ENCODE measurements at regions not wholly inside any gene's neighbourhood (a gene's known extent, or its start where the extent isn't known, plus 50 kb on each side); places are given as distances from the start of the nearest gene placed in this dataset.

DNA sequence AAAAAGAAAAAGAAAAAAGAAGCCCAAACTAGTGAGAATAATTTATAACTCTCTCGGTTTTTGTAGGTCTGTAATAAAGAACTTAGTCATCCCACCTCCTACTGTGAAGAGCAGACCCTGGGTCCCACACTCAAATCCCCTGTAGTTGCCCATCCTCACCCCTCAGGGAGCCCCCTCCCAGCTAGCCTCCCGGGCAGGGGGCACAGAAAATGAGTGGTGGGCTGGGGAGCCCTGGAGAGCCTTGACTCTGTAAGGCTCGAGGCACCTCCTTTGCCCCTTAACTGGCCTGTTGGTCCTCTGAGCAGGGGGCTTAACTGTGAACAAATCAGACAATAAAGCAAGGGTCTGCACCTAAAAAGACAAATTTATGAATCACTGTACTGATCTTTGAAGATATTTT is 57.5 kb upstream of the PRKACB start:
- peaks cover 5% of the 10 kb centered on the region for H3K4me1 ChIP-seq (ENCODE audit: insufficient read depth, low read length, poor library complexity, severe bottlenecking)
- no peak overlapping the region for H3K9ac ChIP-seq (ENCODE audit: low read depth, low read length, poor library complexity, severe bottlenecking)
- no peak overlapping the region for H2AFZ ChIP-seq (ENCODE audit: low read length)
- TF ChIP-seq EZH2phosphoT487 (IDR thresholded peaks at IDR 0.05; ENCODE audit: borderline replicate concordance) (no peak), CTCF (conservative IDR thresholded peaks at IDR 0.05; ENCODE audit: low read length) (no peak)
- no peaks in the 10 kb centered on the region for H3K9me2 ChIP-seq (replicated peaks; ENCODE audit: low read depth, low read length)
- H3K27me3 ChIP-seq (ENCODE audit: insufficient read depth, low read length, poor library complexity, severe bottlenecking), result no peaks in the 10 kb centered on the region
- H3K9me3 ChIP-seq (ENCODE audit: insufficient read depth, low read depth, low read length), result no peaks in the 10 kb centered on the region
- no peaks in the 10 kb centered on the region for H4K20me1 ChIP-seq (ENCODE audit: insufficient read depth, low read length, poor library complexity, severe bottlenecking)
- H3K79me2 ChIP-seq (ENCODE audit: insufficient read depth, low read length), result 0 out of 2 replicates have a peak, but pooled peaks cover under 1% of the 10 kb centered on the region
- no peak overlapping the region for H3K4me3 ChIP-seq (ENCODE audit: low read length, poor library complexity, severe bottlenecking)
- H3F3A ChIP-seq (ENCODE audit: low read depth), result no peaks in the 10 kb centered on the region
- no peak overlapping the region for H3K4me2 ChIP-seq (ENCODE audit: low read depth, low read length, poor library complexity, severe bottlenecking)
- H3K36me3 ChIP-seq (ENCODE audit: insufficient read depth, low read length), result no peaks in the 10 kb centered on the region

DNA sequence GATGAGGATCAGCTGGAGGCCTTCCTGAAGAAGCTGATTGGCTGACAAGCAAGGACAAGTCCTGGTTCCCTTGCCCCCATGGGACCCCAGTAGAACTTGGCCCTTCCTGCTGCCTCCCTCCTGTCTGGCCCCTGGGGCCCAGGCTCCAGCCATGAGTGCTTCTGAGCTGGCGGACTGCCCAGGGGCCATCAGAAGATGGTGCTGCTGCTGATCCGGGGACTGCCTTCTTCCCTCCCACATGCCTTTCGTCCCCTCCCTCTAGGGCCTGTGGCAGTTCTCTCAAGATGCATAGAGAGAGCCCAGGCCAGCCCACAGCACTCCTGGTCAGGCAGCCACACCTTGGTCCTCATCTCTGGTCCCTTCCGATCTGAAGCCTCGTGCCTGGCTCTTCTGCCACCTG is 57.9 kb upstream of the PRKACB start:
- no peaks in the 10 kb centered on the region for H3F3A ChIP-seq (ENCODE audit: low read depth)
- H3K4me1 ChIP-seq (ENCODE audit: insufficient read depth, low read length, poor library complexity, severe bottlenecking), result peaks cover 9% of the 10 kb centered on the region
- H4K20me1 ChIP-seq (ENCODE audit: insufficient read depth, low read length, poor library complexity, severe bottlenecking), result no peaks in the 10 kb centered on the region
- H3K79me2 ChIP-seq (ENCODE audit: insufficient read depth, low read length), result peaks cover 4% of the 10 kb centered on the region
- H3K9me2 ChIP-seq (replicated peaks; ENCODE audit: low read depth, low read length), result no peaks in the 10 kb centered on the region
- no peaks in the 10 kb centered on the region for H3K9me3 ChIP-seq (ENCODE audit: insufficient read depth, low read depth, low read length)
- H3K9ac ChIP-seq (ENCODE audit: low read depth, low read length, poor library complexity, severe bottlenecking), result no peak overlapping the region
- H3K4me2 ChIP-seq (ENCODE audit: low read depth, low read length, poor library complexity, severe bottlenecking), result no peak overlapping the region
- no peak overlapping the region for H2AFZ ChIP-seq (ENCODE audit: low read length)
- H3K27me3 ChIP-seq (ENCODE audit: insufficient read depth, low read length, poor library complexity, severe bottlenecking), result no peaks in the 10 kb centered on the region
- TF ChIP-seq CTCF (conservative IDR thresholded peaks at IDR 0.05; ENCODE audit: low read length) (no peak), EZH2phosphoT487 (IDR thresholded peaks at IDR 0.05; ENCODE audit: borderline replicate concordance) (no peak)
- H3K36me3 ChIP-seq (ENCODE audit: insufficient read depth, low read length), result no peaks in the 10 kb centered on the region
- no peak overlapping the region for H3K4me3 ChIP-seq (ENCODE audit: low read length, poor library complexity, severe bottlenecking)

DNA sequence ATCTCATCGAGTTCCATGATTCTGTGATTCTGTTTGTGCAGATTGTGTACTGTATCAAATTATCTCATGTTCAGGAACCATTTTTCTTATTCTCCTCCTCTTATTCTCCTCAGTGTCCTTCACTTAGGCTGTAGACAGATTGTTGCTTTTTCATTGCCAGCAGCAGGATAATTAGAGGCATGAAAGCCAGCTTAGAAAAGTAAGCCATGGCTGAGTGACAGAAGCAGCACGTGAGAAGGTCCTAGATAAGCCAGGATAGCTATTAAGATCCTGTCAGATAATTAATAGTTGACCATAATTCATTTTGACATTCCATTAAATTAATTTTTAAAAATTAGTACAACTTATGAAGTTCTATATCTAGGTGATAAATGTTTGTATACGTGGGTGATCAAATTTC is 60.8 kb upstream of the PRKACB start:
- Histone ChIP-seq H2AFZ (ENCODE audit: low read length) (no peak overlapping the region), H4K20me1 (ENCODE audit: insufficient read depth, low read length, poor library complexity, severe bottlenecking) (no peaks in the 10 kb centered on the region), H3K9me2 (replicated peaks; ENCODE audit: low read depth, low read length) (no peaks in the 10 kb centered on the region), H3F3A (ENCODE audit: low read depth) (no peaks in the 10 kb centered on the region), H3K79me2 (ENCODE audit: insufficient read depth, low read length) (peaks cover 32% of the 10 kb centered on the region), H3K36me3 (ENCODE audit: insufficient read depth, low read length) (no peaks in the 10 kb centered on the region), H3K4me2 (ENCODE audit: low read depth, low read length, poor library complexity, severe bottlenecking) (peak overlapping the region; percentile 5), H3K9me3 (ENCODE audit: insufficient read depth, low read depth, low read length) (no peaks in the 10 kb centered on the region), H3K4me1 (ENCODE audit: insufficient read depth, low read length, poor library complexity, severe bottlenecking) (peaks cover 34% of the 10 kb centered on the region), H3K4me3 (ENCODE audit: low read length, poor library complexity, severe bottlenecking) (no peak overlapping the region), H3K9ac (ENCODE audit: low read depth, low read length, poor library complexity, severe bottlenecking) (no peak overlapping the region), H3K27me3 (ENCODE audit: insufficient read depth, low read length, poor library complexity, severe bottlenecking) (no peaks in the 10 kb centered on the region)
- TF ChIP-seq CTCF (conservative IDR thresholded peaks at IDR 0.05; ENCODE audit: low read length) (no peak), EZH2phosphoT487 (IDR thresholded peaks at IDR 0.05; ENCODE audit: borderline replicate concordance) (no peak)

Measured in Loucy (cell line).